EH (cell line): ENCODE measurements at regions not wholly inside any gene's neighbourhood (a gene's known extent, or its start where the extent isn't known, plus 50 kb on each side); places are given as distances from the start of the nearest gene placed in this dataset.

Experiments used
- DNase-seq: peaks from one replicate; pipeline ENCODE4 v3.0.0-alpha.2; 2015; ENCODE audit warnings: low read depth

- DNase-seq = peak; percentile 62
These were observed 338.0 kb upstream of the GYPC start for GRCh38 chr2:126317790-126318431.

GRCh38 chr2:126322342-126322741 lies 333.6 kb upstream of the GYPC start:
- no peak for DNase-seq

- no peak for DNase-seq
These were observed 330.8 kb upstream of the GYPC start for GRCh38 chr2:126325202-126325601.

GRCh38 chr2:126329173-126329572 lies 326.8 kb upstream of the GYPC start:
- DNase-seq = no peak

- DNase-seq = no peak
These were observed 313.5 kb upstream of the GYPC start for GRCh38 chr2:126342457-126342856.

GRCh38 chr2:126343136-126343535 lies 312.8 kb upstream of the GYPC start:
- DNase-seq = no peak

GRCh38 chr2:126344493-126344892 lies 311.5 kb upstream of the GYPC start:
- DNase-seq = no peak

- no peak for DNase-seq
These were observed 310.3 kb upstream of the GYPC start for GRCh38 chr2:126345691-126346090.

- no peak for DNase-seq
These were observed 299.3 kb upstream of the GYPC start for GRCh38 chr2:126356631-126357030.

GRCh38 chr2:126358122-126358521 lies 297.8 kb upstream of the GYPC start:
- no peak for DNase-seq

- DNase-seq = peak; percentile 21
These were observed 296.5 kb upstream of the GYPC start for GRCh38 chr2:126359494-126359893.

- DNase-seq = no peak
These were observed 288.6 kb upstream of the GYPC start for GRCh38 chr2:126367361-126367760.

GRCh38 chr2:126368758-126369157 lies 287.2 kb upstream of the GYPC start:
- DNase-seq = no peak

GRCh38 chr2:126370201-126370600 lies 285.8 kb upstream of the GYPC start:
- no peak for DNase-seq

GRCh38 chr2:126372406-126372805 lies 283.6 kb upstream of the GYPC start:
- DNase-seq = no peak

- DNase-seq = no peak
These were observed 277.8 kb upstream of the GYPC start for GRCh38 chr2:126378176-126378575.

GRCh38 chr2:126381091-126381490 lies 274.9 kb upstream of the GYPC start:
- DNase-seq = no peak

- DNase-seq = no peak
These were observed 273.0 kb upstream of the GYPC start for GRCh38 chr2:126382998-126383397.

- DNase-seq = no peak
These were observed 272.2 kb upstream of the GYPC start for GRCh38 chr2:126383800-126384199.

GRCh38 chr2:126385441-126385840 lies 270.5 kb upstream of the GYPC start:
- DNase-seq = no peak

GRCh38 chr2:126385983-126386382 lies 270.0 kb upstream of the GYPC start:
- DNase-seq = no peak

- DNase-seq = no peak
These were observed 266.5 kb upstream of the GYPC start for GRCh38 chr2:126389446-126389845.

- no peak for DNase-seq
These were observed 263.1 kb upstream of the GYPC start for GRCh38 chr2:126392889-126393288.

- no peak for DNase-seq
These were observed 257.0 kb upstream of the GYPC start for GRCh38 chr2:126399001-126399400.
